A204.1 (cell line): ENCODE measurements at regions not wholly inside any gene's neighbourhood (a gene's known extent, or its start where the extent isn't known, plus 50 kb on each side); places are given as distances from the start of the nearest gene placed in this dataset.

Experiments
- FAIRE-seq: peaks from 2 replicates; lab custom pipeline; 2012; peaks lifted over from hg19 to GRCh38; lab: Jason Lieb, UNC

DNA sequence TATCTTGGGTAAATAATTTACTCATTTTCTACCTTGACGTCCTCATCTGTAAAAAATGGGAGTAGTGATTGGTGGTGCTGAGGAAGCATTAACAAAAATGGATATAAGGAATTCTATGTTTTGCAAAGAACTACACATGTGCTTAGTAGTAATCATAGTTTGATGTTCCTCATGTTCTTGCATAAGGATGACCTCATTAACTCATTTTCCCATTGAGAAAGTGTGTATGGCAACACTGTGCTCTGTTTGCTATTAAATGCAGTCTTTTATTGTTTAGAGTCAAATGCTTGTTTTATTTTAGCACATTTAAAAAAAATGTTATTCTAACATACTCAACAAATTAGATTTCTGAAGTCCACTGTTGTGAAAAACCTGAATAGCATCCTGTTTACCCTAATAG, 211.2 kb upstream of the RSPO3 start:
- no peak for FAIRE-seq

GRCh38 chr6:126907996-126908395, 210.5 kb upstream of the RSPO3 start:
- FAIRE-seq, result no peak

- FAIRE-seq, result no peak
These were observed 209.0 kb upstream of the RSPO3 start for GRCh38 chr6:126909493-126909892.

- FAIRE-seq, result no peak
These were observed 204.8 kb upstream of the RSPO3 start for GRCh38 chr6:126913651-126914050.

GRCh38 chr6:126914172-126914571, 204.3 kb upstream of the RSPO3 start:
- FAIRE-seq, result no peak

- FAIRE-seq, result no peak
These were observed 203.7 kb upstream of the RSPO3 start for GRCh38 chr6:126914801-126915200.

GRCh38 chr6:126919947-126920346, 198.5 kb upstream of the RSPO3 start:
- no peak for FAIRE-seq

- no peak for FAIRE-seq
These were observed 194.7 kb upstream of the RSPO3 start for GRCh38 chr6:126923807-126924206.

DNA sequence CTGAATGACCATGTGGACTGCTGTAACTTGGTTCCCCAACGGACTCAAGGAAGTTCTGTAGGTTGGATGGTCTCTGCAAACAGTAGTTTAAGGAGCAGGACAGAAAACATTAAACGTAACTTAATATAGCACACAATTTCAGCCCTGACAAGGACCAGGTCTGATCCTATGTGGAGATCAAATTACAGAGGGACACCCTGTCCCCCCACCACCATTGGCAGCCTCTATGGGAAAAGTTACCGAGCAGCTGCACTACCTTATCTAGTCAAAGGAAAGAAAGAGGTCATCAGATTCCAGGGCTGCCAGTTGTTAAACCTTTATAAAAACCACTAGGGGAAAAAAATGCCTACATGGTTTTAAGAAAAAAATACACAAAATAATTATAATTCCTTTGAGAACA, 191.5 kb upstream of the RSPO3 start:
- no peak for FAIRE-seq

- FAIRE-seq, result no peak
These were observed 190.6 kb upstream of the RSPO3 start for GRCh38 chr6:126927841-126928240.

DNA sequence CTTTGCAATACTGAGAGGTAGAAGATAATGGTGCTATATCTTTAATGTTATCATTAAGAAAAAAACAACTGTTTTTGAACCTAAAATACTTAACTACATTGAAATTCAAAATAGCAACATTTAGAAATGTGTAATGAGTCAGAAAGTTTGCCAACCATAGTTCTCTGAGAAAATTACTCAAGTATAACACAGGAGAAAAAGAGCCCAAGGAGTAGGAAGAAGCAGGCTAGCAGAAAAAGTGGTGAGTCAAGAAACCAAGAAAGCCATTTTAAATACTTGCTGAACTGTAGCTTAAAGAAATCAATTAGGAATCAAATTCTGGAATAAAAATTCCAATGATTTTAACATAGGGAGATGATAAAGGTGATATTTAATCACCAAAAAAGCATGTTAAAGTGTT, 181.0 kb upstream of the RSPO3 start:
- no peak for FAIRE-seq

DNA sequence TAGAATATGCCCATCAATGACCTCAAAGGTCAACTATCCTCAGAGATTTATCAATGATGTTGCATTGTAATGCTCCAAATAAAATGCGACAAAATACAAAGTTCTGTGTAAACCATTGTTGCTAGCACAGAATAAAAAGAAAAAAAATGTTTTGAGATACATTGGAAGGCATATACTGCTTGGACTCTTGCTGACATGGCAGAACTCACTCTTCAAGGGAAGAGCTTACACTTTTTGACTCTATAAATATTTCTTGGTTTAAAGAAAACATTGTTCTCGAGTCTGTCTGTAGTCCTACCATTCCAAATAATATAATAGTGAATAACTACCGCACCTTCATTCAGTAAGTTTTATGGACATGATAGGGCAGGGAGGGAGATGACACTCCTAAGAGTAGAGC, 178.7 kb upstream of the RSPO3 start:
- FAIRE-seq, result no peak

DNA sequence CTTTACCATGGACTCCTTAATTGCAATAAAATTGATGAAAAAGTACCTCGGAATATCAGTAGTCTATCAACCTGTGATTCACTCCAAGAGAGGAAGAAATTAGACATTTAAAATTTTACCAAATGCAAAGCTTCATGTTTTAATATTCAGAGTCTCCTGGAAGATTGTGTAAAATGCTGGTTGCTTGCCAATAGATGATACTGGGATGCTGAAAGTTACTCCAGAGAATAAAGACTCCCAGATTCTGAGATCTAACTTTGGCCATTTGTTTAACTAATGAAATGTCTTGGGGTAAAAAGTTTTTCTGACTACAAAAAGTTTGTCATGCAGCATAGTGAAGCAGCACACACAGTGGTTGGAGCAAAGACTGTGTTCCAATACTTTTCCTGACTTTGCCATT, 176.7 kb upstream of the RSPO3 start:
- no peak for FAIRE-seq

DNA sequence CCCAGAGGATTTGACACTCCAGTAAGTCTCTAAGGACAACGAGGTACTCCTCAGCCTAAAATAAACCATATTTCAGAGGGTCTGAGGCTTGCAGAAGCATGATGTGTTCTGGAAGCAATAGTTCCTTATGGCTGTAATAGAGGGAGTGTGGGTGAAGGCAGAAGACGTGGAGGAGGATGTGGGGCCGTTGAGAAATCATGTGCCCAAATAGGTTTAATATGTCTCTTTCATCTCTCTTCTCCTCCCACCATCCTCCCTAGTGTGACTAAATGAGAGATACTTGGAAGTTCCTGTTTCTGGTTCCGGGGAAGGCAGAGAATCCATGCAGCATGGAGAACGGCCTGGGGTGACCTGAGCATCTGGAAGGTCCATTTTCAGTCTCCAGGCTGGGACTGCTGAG, 174.0 kb upstream of the RSPO3 start:
- FAIRE-seq, result no peak

- no peak for FAIRE-seq
These were observed 173.3 kb upstream of the RSPO3 start for GRCh38 chr6:126945150-126945685.

DNA sequence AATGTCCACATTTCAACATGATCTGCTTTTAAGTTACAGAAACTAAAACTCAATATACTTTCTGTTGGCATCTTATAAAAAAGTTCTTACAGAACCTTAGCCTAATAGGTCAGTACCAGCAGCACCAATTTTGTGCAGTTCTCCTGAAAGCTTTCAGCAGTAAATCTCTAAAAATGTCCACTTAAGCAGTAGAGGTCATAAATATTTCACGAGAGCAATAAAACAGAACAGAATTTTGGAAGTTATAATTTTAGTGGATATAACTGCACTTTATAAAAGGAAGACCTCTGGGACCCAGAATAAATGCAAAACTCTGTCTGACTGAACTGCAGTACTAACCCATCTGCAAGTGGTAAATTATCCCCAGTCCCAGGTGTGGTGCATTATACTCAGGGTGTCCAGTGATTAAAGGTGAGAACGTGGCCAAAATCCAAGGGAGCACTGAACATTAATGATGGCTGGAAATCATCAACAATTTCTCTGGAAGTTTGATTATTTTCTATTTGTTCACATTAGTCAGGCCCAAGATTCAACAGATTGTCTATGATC, 172.6 kb upstream of the RSPO3 start:
- no peak for FAIRE-seq

- FAIRE-seq, result no peak
These were observed 171.4 kb upstream of the RSPO3 start for GRCh38 chr6:126947070-126947469.

DNA sequence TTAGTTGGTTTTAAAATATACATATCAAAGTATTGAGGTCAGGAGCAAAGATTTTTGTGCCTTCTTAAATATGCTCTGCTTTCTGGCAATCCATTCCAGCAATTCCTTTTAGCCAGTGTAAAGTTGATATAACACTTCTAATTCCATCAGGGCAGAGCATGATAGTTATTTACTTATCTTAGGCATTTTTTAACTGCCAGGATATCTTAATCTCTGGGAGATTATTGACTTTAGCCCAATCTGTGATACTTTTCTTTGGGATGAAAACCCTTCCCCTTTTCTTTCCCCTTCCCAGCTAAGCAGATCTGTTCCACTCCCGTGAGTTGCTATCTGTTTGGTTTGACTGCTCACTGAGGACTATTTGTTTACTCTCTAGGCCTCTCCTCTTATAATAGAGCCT, 168.7 kb upstream of the RSPO3 start:
- no peak for FAIRE-seq

DNA sequence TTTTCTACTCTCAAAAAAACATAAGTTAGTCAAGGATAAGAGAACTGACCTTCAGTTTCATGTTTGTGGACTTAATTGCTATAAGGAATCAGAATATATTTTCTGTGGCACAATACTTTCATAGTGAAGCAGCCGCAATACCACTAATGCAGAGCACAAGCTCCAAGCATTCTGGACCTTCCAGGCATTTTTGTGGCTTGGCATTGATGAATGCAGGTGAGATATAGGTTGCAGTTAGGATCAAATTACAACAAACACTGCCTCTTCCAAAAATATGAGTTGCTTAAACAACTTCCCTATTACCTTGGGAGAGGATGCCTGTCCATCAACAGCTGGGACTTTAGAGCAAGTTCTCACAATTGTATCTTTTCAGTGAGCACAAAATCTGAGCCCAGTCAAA, 162.8 kb upstream of the RSPO3 start:
- FAIRE-seq, result no peak

DNA sequence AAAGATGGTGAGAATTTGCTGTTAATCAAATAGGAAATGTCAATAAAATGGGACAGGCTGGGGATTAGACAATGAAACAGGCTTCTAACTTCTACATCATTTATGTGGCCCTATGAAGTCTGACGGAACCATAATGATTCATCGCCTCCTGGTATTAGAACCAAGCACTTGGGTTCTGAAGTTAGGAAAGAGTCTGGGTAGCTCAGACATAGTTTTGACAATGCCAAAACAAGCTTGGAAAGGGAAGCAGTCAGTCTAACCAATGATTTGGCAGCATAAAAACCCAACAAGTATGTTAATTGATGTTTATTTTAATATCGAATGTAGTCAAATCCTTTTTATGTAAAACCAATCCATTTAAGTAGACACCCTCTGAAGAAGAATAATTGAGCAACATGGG, 160.8 kb upstream of the RSPO3 start:
- no peak for FAIRE-seq

DNA sequence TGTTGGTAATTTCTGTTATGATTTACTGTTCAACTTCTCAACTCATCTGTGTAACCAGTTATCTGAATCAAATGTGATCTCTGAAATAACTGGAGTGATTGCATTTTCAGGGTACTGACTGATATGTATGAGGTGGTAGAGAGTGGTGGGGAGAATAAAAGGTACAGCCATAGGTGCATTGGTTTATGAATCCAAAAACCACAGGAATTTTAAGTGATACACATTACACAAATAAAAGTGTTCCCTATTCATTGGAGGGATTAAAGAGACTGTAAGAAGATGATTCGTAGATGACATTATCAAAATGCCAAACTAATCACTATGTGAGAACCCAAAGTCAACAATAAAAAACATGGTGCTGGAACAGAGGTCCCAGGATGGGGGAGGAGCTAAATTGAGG, 158.7 kb upstream of the RSPO3 start:
- FAIRE-seq, result no peak

- no peak for FAIRE-seq
These were observed 155.2 kb upstream of the RSPO3 start for GRCh38 chr6:126963077-126963809.

DNA sequence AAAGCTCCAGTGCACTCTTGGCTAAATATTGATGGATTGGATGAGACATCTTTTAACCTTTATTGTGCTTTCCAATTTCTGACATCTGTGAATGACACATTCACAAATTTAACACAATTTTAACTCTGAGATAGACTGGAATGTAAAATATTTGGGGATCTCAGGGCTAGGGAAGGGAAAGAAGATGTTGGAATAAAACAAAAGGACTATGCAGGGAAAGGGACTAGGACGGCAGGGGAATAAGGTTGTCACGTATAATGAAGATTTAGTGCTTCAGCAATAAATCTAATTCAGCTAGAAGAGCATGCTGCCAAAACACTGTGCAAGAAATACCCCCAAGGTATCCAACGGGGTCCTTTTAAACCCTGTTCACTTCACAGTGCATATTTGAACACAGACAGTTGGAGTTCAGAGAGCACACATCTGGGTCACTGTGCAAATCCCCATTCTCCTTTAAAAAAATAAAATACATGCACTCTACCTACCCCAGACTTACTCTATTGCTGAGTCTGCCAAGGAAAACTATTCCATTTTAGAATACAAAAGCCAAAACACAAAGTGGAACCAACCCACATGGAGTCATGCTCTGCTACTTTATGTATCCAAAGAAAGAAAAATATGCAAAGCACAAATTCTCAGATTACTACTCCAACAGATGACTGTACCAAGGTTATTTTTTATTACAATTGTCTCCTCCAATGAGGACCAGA, 151.0 kb upstream of the RSPO3 start:
- FAIRE-seq, result no peak
